ENCODE measurements at regions not wholly inside any gene's neighbourhood (a gene's known extent, or its start where the extent isn't known, plus 50 kb on each side); places are given as distances from the start of the nearest gene placed in this dataset.

DNA sequence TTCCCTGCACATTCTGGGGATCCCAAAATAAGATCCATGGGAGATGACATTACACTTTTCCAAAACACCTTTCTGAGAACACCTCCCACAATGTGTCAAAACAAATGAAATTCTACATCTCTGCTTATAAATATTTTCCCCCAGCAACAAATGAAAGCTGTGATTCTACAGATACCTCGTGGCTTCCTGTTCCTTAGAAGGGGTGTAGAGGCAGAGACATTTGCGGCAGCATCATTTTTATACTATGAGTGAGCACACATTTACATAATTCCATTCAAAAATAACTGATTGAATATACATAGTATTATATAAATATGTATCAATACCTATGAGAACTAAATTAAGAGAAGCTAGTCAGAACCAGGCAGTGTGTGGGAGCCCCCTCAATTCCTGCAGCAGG is 213.9 kb upstream of the JARID2 start:
- TF ChIP-seq ZNF558 (tag by site-specific recombination; IDR thresholded peaks at IDR 0.05) (peak; percentile 47; the same call in 1 of the 2 replicates), ZNF777 (tag by site-specific recombination; IDR thresholded peaks at IDR 0.05; ENCODE audit: borderline replicate concordance) (no peak)
- no peaks in the 10 kb centered on the region for H3K9me3 ChIP-seq (ENCODE audit: control insufficient read depth, insufficient read depth, low read depth, low read length)
- no peak overlapping the region for H3K4me3 ChIP-seq (ENCODE audit: low read depth, low read length)
- H3K36me3 ChIP-seq (ENCODE audit: control insufficient read depth in 2 of 2, insufficient read depth in 1 of 2, low read length in 2 of 2), result no peaks in the 10 kb centered on the region
- peaks cover under 1% of the 10 kb centered on the region; the same call in 1 of the 2 replicates for H3K4me1 ChIP-seq (ENCODE audit: control insufficient read depth, insufficient read depth, low read length)
- no peak overlapping the region for H3K27ac ChIP-seq (ENCODE audit: extremely low read depth, low read depth, low read length)
- ChIA-PET POLR2A (no interaction called here), CTCF (no interaction called here)

DNA sequence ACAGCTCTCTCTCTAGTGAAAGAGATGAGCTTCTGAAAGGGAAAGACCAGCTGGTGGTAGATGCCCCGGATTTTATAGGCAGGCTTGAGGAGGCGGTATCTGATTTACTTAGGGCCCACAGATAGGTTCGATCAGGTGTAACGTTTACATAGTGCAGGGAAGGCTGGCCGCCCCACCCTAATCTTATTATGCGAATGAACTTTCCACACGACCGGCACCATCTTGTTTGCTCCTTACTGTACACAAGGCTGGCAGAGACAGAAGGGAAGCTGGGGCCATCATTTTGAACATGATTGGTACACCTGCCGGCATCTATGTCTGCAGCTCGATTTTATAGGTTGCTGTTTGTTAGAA is 212.0 kb upstream of the JARID2 start:
- Histone ChIP-seq H3K4me3 (ENCODE audit: low read depth, low read length) (no peak overlapping the region), H3K4me1 (ENCODE audit: control insufficient read depth, insufficient read depth, low read length) (no peaks in the 10 kb centered on the region), H3K27ac (ENCODE audit: extremely low read depth, low read depth, low read length) (no peak overlapping the region), H3K36me3 (ENCODE audit: control insufficient read depth in 2 of 2, insufficient read depth in 1 of 2, low read length in 2 of 2) (no peaks in the 10 kb centered on the region), H3K9me3 (ENCODE audit: control insufficient read depth, insufficient read depth, low read depth, low read length) (no peaks in the 10 kb centered on the region)
- CTCF ChIA-PET, result no interaction called here
- POLR2A ChIA-PET, result interaction anchor here (0.6 kb wide), 1 partner anchor 11 kb away, joined by 7 read pairs; no protein-coding TSS in a partner anchor
- TF ChIP-seq, protein P1, sequence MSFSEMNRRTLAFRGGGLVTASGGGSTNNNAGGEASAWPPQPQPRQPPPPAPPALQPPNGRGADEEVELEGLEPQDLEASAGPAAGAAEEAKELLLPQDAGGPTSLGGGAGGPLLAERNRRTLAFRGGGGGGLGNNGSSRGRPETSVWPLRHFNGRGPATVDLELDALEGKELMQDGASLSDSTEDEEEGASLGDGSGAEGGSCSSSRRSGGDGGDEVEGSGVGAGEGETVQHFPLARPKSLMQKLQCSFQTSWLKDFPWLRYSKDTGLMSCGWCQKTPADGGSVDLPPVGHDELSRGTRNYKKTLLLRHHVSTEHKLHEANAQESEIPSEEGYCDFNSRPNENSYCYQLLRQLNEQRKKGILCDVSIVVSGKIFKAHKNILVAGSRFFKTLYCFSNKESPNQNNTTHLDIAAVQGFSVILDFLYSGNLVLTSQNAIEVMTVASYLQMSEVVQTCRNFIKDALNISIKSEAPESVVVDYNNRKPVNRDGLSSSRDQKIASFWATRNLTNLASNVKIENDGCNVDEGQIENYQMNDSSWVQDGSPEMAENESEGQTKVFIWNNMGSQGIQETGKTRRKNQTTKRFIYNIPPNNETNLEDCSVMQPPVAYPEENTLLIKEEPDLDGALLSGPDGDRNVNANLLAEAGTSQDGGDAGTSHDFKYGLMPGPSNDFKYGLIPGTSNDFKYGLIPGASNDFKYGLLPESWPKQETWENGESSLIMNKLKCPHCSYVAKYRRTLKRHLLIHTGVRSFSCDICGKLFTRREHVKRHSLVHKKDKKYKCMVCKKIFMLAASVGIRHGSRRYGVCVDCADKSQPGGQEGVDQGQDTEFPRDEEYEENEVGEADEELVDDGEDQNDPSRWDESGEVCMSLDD (tag by site-specific recombination; IDR thresholded peaks at IDR 0.05), result no peak
- TF ChIP-seq, protein P2, sequence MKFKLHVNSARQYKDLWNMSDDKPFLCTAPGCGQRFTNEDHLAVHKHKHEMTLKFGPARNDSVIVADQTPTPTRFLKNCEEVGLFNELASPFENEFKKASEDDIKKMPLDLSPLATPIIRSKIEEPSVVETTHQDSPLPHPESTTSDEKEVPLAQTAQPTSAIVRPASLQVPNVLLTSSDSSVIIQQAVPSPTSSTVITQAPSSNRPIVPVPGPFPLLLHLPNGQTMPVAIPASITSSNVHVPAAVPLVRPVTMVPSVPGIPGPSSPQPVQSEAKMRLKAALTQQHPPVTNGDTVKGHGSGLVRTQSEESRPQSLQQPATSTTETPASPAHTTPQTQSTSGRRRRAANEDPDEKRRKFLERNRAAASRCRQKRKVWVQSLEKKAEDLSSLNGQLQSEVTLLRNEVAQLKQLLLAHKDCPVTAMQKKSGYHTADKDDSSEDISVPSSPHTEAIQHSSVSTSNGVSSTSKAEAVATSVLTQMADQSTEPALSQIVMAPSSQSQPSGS (tag by site-specific recombination; IDR thresholded peaks at IDR 0.05; ENCODE audit: low read depth), result no peak
- TF ChIP-seq, protein P3, sequence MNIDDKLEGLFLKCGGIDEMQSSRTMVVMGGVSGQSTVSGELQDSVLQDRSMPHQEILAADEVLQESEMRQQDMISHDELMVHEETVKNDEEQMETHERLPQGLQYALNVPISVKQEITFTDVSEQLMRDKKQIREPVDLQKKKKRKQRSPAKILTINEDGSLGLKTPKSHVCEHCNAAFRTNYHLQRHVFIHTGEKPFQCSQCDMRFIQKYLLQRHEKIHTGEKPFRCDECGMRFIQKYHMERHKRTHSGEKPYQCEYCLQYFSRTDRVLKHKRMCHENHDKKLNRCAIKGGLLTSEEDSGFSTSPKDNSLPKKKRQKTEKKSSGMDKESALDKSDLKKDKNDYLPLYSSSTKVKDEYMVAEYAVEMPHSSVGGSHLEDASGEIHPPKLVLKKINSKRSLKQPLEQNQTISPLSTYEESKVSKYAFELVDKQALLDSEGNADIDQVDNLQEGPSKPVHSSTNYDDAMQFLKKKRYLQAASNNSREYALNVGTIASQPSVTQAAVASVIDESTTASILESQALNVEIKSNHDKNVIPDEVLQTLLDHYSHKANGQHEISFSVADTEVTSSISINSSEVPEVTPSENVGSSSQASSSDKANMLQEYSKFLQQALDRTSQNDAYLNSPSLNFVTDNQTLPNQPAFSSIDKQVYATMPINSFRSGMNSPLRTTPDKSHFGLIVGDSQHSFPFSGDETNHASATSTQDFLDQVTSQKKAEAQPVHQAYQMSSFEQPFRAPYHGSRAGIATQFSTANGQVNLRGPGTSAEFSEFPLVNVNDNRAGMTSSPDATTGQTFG (tag by site-specific recombination; IDR thresholded peaks at IDR 0.05; ENCODE audit: borderline replicate concordance), result no peak
- TF ChIP-seq ZNF660 (tag by site-specific recombination; IDR thresholded peaks at IDR 0.05) (no peak), ZNF169 (tag by site-specific recombination; IDR thresholded peaks at IDR 0.05) (no peak), ZNF2 (tag by site-specific recombination; IDR thresholded peaks at IDR 0.05) (no peak), ZNF211 (tag by site-specific recombination; IDR thresholded peaks at IDR 0.05; ENCODE audit: low read depth) (no peak), KLF7 (tag by site-specific recombination; IDR thresholded peaks at IDR 0.05; ENCODE audit: borderline replicate concordance) (no peak), ZNF24 (tag by site-specific recombination; IDR thresholded peaks at IDR 0.05) (no peak), ZNF785 (tag by site-specific recombination; IDR thresholded peaks at IDR 0.05) (no peak), ZNF292 (tag by site-specific recombination; IDR thresholded peaks at IDR 0.05; ENCODE audit: borderline replicate concordance, low read depth) (no peak), ZNF221 (tag by site-specific recombination; IDR thresholded peaks at IDR 0.05; ENCODE audit: borderline replicate concordance) (no peak), KLF16 (tag by site-specific recombination; IDR thresholded peaks at IDR 0.05) (no peak), ZNF140 (tag by site-specific recombination; IDR thresholded peaks at IDR 0.05) (no peak), ZNF354C (tag by site-specific recombination; IDR thresholded peaks at IDR 0.05; ENCODE audit: borderline replicate concordance, low read depth) (no peak)
- TF ChIP-seq, protein P4, sequence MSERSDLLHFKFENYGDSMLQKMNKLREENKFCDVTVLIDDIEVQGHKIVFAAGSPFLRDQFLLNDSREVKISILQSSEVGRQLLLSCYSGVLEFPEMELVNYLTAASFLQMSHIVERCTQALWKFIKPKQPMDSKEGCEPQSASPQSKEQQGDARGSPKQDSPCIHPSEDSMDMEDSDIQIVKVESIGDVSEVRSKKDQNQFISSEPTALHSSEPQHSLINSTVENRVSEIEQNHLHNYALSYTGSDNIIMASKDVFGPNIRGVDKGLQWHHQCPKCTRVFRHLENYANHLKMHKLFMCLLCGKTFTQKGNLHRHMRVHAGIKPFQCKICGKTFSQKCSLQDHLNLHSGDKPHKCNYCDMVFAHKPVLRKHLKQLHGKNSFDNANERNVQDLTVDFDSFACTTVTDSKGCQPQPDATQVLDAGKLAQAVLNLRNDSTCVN (tag by site-specific recombination; optimal IDR thresholded peaks at IDR 0.05), result no peak
- TF ChIP-seq, protein P5, sequence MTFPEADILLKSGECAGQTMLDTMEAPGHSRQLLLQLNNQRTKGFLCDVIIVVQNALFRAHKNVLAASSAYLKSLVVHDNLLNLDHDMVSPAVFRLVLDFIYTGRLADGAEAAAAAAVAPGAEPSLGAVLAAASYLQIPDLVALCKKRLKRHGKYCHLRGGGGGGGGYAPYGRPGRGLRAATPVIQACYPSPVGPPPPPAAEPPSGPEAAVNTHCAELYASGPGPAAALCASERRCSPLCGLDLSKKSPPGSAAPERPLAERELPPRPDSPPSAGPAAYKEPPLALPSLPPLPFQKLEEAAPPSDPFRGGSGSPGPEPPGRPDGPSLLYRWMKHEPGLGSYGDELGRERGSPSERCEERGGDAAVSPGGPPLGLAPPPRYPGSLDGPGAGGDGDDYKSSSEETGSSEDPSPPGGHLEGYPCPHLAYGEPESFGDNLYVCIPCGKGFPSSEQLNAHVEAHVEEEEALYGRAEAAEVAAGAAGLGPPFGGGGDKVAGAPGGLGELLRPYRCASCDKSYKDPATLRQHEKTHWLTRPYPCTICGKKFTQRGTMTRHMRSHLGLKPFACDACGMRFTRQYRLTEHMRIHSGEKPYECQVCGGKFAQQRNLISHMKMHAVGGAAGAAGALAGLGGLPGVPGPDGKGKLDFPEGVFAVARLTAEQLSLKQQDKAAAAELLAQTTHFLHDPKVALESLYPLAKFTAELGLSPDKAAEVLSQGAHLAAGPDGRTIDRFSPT (tag by site-specific recombination; IDR thresholded peaks at IDR 0.05), result no peak
- TF ChIP-seq, protein P6, sequence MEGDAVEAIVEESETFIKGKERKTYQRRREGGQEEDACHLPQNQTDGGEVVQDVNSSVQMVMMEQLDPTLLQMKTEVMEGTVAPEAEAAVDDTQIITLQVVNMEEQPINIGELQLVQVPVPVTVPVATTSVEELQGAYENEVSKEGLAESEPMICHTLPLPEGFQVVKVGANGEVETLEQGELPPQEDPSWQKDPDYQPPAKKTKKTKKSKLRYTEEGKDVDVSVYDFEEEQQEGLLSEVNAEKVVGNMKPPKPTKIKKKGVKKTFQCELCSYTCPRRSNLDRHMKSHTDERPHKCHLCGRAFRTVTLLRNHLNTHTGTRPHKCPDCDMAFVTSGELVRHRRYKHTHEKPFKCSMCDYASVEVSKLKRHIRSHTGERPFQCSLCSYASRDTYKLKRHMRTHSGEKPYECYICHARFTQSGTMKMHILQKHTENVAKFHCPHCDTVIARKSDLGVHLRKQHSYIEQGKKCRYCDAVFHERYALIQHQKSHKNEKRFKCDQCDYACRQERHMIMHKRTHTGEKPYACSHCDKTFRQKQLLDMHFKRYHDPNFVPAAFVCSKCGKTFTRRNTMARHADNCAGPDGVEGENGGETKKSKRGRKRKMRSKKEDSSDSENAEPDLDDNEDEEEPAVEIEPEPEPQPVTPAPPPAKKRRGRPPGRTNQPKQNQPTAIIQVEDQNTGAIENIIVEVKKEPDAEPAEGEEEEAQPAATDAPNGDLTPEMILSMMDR (tag by site-specific recombination; IDR thresholded peaks at IDR 0.05), result no peak
- TF ChIP-seq, protein P7, sequence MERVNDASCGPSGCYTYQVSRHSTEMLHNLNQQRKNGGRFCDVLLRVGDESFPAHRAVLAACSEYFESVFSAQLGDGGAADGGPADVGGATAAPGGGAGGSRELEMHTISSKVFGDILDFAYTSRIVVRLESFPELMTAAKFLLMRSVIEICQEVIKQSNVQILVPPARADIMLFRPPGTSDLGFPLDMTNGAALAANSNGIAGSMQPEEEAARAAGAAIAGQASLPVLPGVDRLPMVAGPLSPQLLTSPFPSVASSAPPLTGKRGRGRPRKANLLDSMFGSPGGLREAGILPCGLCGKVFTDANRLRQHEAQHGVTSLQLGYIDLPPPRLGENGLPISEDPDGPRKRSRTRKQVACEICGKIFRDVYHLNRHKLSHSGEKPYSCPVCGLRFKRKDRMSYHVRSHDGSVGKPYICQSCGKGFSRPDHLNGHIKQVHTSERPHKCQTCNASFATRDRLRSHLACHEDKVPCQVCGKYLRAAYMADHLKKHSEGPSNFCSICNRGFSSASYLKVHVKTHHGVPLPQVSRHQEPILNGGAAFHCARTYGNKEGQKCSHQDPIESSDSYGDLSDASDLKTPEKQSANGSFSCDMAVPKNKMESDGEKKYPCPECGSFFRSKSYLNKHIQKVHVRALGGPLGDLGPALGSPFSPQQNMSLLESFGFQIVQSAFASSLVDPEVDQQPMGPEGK (tag by site-specific recombination; IDR thresholded peaks at IDR 0.05), result no peak
